NCI-H1436 (cell line): ENCODE measurements at regions not wholly inside any gene's neighbourhood (a gene's known extent, or its start where the extent isn't known, plus 50 kb on each side); places are given as distances from the start of the nearest gene placed in this dataset.
"Not testable (repeated sequence)": the region's sequence is repeated elsewhere in the genome, so short reads cannot be mapped to it uniquely, and the experiment has no call there.

Source experiments
- DNase-seq: peaks from one replicate; lab custom pipeline; 2025; lab: John Stamatoyannopoulos, UW

GRCh38 chr6:14390805-14391204, 273.2 kb downstream of the CD83 start:
- DNase-seq: no peak

DNA sequence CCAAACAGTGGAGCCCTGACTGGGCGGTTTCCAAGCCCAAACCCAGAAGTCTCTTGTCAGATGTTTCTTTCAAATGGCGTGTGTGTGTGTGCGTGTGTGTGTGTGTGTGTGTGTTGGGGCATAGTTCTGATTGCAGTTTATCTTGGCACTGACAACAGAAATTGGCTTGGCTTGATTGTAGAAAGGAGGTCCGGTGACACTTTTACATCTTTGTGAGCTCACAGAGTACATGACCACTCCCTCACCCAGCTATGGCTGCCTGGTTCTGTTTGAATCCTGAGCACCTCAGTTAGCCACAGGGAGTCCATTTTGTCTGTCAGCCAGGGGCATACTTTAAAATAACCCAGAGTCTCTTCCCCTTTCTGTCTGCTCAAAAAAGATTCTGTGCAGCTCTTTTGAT, 276.3 kb downstream of the CD83 start:
- no peak for DNase-seq

DNA sequence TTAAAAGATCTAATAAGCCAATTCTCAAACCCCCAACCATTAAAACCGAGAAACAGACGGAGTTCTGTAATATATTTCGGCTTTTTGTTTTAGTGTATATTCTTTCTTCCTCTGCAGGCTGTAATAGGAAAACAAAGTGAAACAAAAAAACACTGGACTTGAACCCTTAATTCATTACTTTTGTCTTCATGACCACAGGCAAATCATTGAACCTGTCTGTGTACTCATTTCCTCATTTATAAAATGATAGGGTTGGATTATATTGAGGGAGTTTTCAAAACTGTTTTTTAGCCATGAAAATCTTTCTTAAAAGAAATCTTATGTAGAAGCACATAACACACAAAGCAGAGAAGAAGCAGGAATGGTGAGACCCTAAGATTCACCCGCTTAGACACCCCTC, 278.8 kb downstream of the CD83 start:
- no peak for DNase-seq

- no peak for DNase-seq
Observed at GRCh38 chr6:14396826-14397517, 279.4 kb downstream of the CD83 start.

DNA sequence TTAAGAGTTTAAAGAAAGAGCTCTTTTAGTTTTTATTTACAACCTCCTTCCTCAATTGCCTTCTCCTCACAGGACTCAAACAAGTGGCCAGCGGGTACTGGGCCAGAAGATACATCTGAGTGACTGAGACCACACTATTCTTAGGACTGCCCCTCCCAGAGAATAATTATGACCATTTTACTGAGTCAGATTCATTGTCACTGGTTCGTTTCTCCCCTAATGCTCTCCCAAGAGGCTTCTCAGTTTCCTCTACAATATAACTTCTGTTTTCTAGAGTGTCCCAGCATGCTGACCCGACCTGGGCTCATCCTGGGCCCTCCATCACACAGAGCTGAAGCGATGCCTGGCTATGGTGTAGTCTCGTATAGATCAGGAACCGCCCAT, 279.9 kb downstream of the CD83 start:
- DNase-seq: no peak

GRCh38 chr6:14398953-14399352, 281.4 kb downstream of the CD83 start:
- DNase-seq: no peak

DNA sequence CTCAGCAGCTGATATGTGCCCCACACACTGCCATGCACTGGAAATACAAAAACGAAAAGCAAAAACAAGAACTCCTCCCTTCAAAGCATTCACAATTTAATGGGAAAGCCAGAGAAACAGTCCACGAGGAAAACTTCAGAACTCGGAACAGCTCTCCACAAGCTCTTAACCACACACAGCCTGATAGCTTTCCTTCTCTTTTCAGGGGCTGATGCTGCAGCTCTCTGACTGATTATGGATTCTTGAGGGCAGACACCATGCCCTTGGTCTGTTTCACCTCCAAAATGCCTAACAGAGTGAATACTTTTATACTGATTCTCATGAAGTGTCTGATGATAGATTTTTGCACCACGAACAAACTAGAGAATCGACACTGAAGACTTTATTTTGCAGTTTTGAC, 282.1 kb downstream of the CD83 start:
- DNase-seq: no peak

DNA sequence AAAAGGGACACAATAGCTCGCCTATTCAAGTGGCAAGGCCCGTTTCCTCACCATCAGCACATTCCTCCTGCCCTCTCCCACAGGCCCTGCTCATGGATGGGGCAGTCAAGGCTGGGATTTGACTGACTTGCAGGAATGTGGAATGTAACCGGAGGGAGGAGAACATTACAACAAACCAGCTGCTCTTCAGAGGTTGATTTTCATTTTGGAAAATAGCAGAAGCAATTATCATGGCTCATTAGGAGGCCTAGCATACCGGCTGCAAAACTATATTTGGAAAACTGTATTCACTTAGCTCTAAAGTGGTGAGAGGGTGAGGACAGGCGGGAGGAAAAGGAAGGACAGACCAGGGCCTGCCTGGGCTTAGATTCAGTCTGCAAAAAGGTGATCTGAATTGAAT, 283.7 kb downstream of the CD83 start:
- DNase-seq: no peak

DNA sequence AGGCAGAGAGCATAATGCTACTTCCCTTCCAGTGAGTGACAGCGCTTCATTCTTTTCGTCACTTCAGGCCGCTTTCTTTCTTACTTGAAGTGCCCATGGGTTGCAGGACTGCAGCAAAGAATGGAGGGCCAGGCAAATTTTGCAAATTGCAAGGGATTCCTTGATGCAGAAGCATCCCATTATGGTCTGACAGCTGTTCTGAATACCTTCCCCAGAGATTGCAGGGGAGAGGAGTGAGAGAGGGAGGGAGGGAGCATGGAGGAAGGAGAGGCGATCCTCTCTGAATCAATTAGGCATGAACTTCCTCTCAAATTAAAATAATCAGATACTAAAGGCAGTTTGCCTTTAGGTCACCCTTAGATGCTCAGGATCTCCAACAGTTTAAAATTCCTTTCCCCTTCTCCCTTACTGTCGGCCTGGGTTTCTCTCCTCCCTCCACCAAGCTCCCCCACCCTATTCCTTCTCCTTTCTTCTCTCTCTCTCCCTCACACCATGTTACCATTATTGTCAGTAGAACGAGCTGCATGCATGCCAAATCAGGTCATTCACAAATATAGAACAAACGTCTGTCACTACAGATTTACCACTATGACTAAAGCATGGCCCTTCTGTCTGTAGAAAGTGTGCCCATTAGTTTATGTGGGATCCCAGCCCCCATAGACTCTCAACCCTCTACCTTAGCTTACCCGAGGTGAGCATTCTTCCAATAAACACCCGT, 289.2 kb downstream of the CD83 start:
- no peak for DNase-seq

GRCh38 chr6:14408446-14408845, 290.9 kb downstream of the CD83 start:
- no peak for DNase-seq

- no peak for DNase-seq
Observed at GRCh38 chr6:14412026-14412425, 294.5 kb downstream of the CD83 start.

- DNase-seq: no peak
Observed at GRCh38 chr6:14415452-14415851, 297.9 kb downstream of the CD83 start.

DNA sequence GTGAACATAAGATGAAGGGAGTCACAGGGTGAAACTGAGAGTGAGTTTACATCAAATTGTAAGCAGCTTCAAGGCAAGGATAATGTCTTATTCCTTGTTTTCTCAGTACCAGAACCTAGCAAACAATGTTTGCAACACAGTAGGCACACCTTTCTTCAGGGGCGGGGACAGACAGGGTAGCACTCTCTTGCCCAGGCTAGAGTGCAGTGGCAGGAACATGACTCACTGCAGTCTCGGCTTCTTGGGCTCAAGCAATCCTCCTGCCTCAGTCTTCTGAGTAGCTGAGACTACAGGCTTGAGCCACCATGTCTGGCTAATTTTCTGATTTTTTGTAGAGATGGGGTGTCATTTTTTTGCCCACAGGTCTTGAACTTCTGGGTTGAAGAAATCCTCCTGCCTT, 299.8 kb downstream of the CD83 start:
- no peak for DNase-seq

- not testable (repeated sequence) for DNase-seq
Observed at GRCh38 chr6:14419224-14419623, 301.7 kb downstream of the CD83 start.

DNA sequence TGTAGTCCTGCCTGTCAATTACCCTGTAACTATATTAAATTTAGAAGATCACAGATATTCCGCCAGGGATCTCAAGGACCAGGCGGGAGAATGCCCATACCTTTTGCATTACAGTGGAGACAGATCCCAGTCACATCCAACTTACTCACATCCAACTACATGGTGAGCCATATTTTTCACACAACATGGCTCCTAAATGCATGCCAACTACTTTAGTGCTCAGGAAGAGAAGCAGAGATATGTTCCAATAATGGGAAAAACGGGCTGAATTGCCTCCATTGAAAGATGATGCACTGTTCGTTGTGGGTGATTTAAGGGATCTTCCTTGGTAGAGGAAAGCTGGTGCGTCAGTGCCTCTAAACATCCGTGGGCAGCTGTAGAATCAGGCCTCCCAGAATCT, 304.5 kb downstream of the CD83 start:
- DNase-seq: no peak

- DNase-seq: no peak
Observed at GRCh38 chr6:14422917-14423316, 305.3 kb downstream of the CD83 start.

- DNase-seq: no peak
Observed at GRCh38 chr6:14423330-14423729, 305.8 kb downstream of the CD83 start.

GRCh38 chr6:14423955-14424354, 306.4 kb downstream of the CD83 start:
- no peak for DNase-seq

DNA sequence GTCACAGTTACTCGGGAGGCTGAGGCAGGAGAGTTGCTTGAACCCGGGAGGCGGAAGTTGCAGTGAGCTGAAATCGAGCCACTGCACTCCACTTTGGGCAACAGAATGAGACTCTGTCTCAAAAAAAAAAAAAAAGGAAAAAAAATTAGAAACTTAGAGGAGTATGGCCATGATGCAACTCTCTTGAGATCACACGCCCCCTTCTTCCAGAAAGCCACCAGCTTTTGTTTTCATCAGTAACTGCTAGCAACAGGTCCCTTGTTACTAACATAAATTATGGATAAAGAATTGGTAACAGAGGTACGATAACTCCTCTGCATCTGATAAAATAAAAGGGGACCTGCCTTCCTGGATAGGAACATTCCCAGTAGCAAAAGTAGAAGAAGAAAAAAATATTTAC, 308.2 kb downstream of the CD83 start:
- DNase-seq: no peak

DNA sequence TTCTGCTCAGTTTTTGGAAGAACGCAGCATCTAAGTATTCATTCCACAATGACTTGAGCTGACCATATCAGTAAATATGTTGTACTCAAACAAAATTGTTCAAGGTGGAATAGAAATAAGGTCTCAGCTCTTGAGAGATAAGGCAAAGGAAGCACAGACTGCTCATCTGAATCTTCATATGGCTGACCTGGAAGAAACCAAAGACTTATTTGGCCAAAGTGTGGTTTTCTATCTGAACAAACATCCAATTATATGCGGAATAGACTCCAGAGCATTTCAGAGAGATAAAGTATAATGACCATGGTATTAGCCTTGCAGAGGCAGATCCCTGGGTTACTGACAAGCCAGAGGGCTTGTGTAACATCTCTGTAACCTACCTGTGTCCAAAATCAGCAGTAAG, 308.7 kb downstream of the CD83 start:
- DNase-seq: no peak

GRCh38 chr6:14428269-14428668, 310.7 kb downstream of the CD83 start:
- DNase-seq: no peak

DNA sequence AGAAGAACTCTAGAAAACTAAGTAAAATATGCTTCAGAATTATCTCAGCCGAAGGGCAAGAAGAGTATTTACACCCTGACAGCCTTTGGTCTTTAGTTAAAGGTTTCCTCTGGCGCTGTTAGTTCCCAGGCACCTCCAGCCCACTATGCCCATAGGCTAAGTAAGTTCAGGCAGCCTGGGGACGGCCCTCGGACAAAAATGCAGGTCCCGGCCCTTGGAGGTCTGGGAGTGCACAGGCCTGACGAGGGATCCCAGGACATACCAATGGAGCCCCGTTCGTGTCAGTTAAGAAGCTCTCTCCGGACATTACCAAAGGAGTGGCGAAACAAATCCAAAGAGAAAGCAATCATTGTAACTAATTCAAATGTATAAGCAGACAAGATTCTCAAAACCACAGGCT, 311.8 kb downstream of the CD83 start:
- no peak for DNase-seq

DNA sequence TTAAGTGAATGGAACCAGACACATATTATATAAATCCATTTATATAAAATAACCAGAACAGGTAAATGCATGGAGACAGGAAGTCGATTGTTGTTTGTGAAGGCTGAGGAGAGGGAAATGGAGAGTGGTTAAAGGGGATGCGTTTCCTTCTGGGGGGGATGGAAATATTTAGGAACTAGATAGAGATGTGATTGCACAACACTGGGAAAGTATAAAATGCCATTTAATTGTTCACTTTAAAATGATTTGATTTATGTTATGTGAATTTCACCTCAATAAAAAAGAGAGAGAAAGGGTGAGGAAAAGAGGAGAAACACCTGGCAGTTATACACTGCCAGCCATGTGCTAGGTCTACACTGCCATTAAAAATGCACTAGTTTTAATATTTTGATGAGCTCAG, 312.6 kb downstream of the CD83 start:
- no peak for DNase-seq
